ENCODE measurements at regions not wholly inside any gene's neighbourhood (a gene's known extent, or its start where the extent isn't known, plus 50 kb on each side); places are given as distances from the start of the nearest gene placed in this dataset.

DNA sequence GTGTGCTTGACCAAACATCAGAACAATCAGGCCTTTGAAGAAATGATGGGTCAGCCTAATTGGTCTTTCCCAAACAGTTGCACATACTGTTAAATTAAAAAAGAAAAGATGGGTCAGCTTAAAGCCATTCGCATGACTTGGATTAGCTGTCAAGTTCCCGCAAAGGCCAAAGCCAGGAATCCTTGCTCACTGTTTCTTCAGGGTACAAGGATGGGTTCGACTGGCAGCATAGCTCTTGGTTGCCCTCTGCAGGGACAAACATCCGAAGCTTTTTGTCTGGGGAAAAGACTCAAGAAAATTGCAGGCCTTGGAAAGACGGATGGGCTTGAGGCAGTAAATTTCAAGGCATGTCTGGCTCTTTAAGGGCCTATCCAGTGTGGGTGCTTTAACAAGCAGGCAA lies 168.0 kb downstream of the HDGFL1 start:
- TF ChIP-seq GATA2 (IDR thresholded peaks at IDR 0.05; ENCODE audit: low read depth, low read length) (no peak), GATA3 (IDR thresholded peaks at IDR 0.05; ENCODE audit: low read depth, low read length) (no peak)
